Fibroblast of lung (primary cell): ENCODE measurements at regions not wholly inside any gene's neighbourhood (a gene's known extent, or its start where the extent isn't known, plus 50 kb on each side); places are given as distances from the start of the nearest gene placed in this dataset.

Experiments
- EZH2 ChIP-seq: IDR thresholded peaks from 2 replicates; pipeline ENCODE4 v1.5.1; 2012; ENCODE audit warnings: low read length, control low read depth, mild to moderate bottlenecking; ENCODE audit errors: missing control alignments
- TF ChIP-seq, protein P1 (sequence below), 2 donors: IDR thresholded peaks in 1 of 2; conservative IDR thresholded peaks in 1 of 2; 1 replicate in 1 of 2; 2 replicates in 1 of 2; pipeline ENCODE4 v1.5.1; 2011 to 2012; ENCODE audit warnings: low read length in 2 of 2, control low read depth in 1 of 2, inconsistent platforms in 1 of 2, low read depth in 1 of 2, mild to moderate bottlenecking in 1 of 2

- TF ChIP-seq, protein P1, sequence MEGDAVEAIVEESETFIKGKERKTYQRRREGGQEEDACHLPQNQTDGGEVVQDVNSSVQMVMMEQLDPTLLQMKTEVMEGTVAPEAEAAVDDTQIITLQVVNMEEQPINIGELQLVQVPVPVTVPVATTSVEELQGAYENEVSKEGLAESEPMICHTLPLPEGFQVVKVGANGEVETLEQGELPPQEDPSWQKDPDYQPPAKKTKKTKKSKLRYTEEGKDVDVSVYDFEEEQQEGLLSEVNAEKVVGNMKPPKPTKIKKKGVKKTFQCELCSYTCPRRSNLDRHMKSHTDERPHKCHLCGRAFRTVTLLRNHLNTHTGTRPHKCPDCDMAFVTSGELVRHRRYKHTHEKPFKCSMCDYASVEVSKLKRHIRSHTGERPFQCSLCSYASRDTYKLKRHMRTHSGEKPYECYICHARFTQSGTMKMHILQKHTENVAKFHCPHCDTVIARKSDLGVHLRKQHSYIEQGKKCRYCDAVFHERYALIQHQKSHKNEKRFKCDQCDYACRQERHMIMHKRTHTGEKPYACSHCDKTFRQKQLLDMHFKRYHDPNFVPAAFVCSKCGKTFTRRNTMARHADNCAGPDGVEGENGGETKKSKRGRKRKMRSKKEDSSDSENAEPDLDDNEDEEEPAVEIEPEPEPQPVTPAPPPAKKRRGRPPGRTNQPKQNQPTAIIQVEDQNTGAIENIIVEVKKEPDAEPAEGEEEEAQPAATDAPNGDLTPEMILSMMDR (conservative IDR thresholded peaks at IDR 0.05 in 1 of 2, IDR thresholded peaks at IDR 0.05 in 1 of 2; ENCODE audit: low read depth in 1 of 2, low read length in 2 of 2) = no peak
- TF ChIP-seq EZH2 = no peak
These were observed 213.2 kb downstream of the PMP22 start for GRCh38 chr17:15051933-15052332.
